Stomach (tissue), 4 donors: ENCODE measurements at regions not wholly inside any gene's neighbourhood (a gene's known extent, or its start where the extent isn't known, plus 50 kb on each side); places are given as distances from the start of the nearest gene placed in this dataset.

ENCODE experiments used
- CTCF ChIP-seq, 7 experiments: fragments of 450-650 bp in 4 of 7; fragments of 200-600 bp in 3 of 7; sonication (generic) in 3 of 7; IDR thresholded peaks; one replicate each; pipeline ENCODE4 v1.5.1; 2016 to 2019; ENCODE audit warnings: antibody characterized with exemption in 7 of 7, control low read depth in 2 of 7, mild to moderate bottlenecking in 1 of 7
- EP300 ChIP-seq: sonication (generic); formaldehyde crosslinking; IDR thresholded peaks from one replicate; pipeline ENCODE4 v1.6.1; 2017; ENCODE audit warnings: antibody characterized with exemption

- no peak for TF ChIP-seq CTCF (IDR thresholded peaks at IDR 0.05)
- TF ChIP-seq EP300: no peak
Measured at GRCh38 chr1:106459418-106459817, 597.1 kb upstream of the PRMT6 start.
